GDM1 (cell line): ENCODE measurements at regions not wholly inside any gene's neighbourhood (a gene's known extent, or its start where the extent isn't known, plus 50 kb on each side); places are given as distances from the start of the nearest gene placed in this dataset.

ENCODE experiments used
- DNase-seq: peaks from one replicate; lab custom pipeline; 2025; lab: John Stamatoyannopoulos, UW

- no peak for DNase-seq
Measured at GRCh38 chr22:34998921-34999320, 67.0 kb upstream of the ISX start.

- no peak for DNase-seq
Measured at GRCh38 chr22:35008213-35008612, 57.7 kb upstream of the ISX start.

DNA sequence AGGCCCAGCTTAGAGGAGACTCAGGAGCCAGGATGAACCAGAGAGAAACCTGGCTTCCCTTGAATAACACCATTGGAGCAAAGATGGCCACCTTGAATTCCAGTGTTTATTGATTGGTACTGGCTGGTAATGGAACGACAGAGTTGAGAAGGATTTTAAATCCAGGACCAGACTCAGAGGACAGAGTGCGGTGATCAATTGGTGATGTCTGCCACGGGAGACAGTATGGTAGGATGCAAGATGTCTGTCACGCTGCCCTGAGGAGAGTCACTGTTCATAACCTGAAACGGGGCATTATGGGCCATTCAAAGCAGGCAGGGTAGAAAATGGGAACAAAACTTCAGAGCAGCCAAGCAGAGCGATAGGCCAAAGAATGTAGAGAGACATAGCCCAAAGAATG, 55.4 kb upstream of the ISX start:
- no peak for DNase-seq

- DNase-seq, result no peak
Measured at GRCh38 chr22:35014812-35015211, 51.1 kb upstream of the ISX start.
